GM12872 (cell line): ENCODE measurements at regions not wholly inside any gene's neighbourhood (a gene's known extent, or its start where the extent isn't known, plus 50 kb on each side); places are given as distances from the start of the nearest gene placed in this dataset.

Experiments used
- TF ChIP-seq, protein P1 (sequence below): IDR thresholded peaks from 3 replicates; pipeline ENCODE4 v1.5.1; 2011; ENCODE audit warnings: low read depth, mild to moderate bottlenecking, low read length, moderate library complexity; ENCODE audit not compliant: insufficient read depth

DNA sequence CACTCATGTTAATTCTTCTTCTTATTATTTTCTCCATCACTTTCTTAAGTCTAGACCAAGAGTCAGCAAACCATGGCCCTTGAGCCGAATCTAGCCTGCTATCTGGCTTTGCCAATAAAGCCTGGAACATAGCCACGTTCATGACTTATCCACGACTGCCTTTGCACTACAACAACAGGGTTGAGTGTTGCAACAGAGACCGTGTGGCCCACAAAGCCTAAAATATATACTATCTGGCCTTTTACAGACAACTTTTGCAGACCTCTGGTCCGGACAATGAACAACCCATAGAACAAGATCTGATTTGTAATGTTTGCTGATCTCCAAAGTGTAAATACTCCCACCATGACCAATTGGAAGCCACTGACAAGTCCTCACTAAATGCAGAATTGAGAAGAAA, 140.5 kb upstream of the CDYL start:
- TF ChIP-seq, protein P1, sequence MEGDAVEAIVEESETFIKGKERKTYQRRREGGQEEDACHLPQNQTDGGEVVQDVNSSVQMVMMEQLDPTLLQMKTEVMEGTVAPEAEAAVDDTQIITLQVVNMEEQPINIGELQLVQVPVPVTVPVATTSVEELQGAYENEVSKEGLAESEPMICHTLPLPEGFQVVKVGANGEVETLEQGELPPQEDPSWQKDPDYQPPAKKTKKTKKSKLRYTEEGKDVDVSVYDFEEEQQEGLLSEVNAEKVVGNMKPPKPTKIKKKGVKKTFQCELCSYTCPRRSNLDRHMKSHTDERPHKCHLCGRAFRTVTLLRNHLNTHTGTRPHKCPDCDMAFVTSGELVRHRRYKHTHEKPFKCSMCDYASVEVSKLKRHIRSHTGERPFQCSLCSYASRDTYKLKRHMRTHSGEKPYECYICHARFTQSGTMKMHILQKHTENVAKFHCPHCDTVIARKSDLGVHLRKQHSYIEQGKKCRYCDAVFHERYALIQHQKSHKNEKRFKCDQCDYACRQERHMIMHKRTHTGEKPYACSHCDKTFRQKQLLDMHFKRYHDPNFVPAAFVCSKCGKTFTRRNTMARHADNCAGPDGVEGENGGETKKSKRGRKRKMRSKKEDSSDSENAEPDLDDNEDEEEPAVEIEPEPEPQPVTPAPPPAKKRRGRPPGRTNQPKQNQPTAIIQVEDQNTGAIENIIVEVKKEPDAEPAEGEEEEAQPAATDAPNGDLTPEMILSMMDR = no peak

DNA sequence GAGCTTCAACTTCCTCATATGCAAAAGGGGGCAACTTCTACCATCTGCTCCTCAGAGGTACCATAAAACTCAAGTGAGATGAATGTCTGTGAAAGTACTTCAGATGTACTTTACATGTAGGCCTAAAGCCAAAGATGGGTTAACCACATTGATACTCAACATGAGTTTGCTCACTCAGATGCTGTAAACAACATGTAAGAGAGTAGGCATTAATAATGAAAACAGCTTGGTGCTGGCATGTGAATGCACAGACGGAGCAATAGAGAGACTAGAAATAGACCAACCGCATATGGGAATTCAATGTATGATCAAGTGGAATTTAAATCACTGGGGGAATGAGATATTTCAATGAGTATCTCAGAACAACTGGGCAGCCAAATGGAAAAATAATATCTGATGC, 143.8 kb upstream of the CDYL start:
- TF ChIP-seq, protein P1 = no peak

DNA sequence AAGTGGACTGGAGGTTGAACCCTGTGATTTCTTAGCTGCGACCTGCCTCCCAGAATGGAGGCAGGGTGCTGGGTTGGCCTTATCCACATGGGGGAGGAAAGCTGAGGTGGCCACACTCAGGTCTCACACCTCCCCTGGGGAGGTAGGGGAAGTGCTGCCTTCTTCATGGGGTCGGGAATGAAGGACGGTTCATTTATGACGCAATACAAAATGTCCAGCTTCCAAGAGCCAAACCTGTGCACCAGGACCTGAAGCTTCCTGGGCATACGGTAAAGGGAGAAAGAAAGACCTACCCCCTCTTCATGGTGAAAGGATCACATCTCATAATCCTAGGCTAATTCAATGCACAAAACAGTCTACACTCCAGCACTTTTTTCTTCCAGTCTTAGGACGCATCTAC, 150.6 kb upstream of the CDYL start:
- TF ChIP-seq, protein P1 = no peak

DNA sequence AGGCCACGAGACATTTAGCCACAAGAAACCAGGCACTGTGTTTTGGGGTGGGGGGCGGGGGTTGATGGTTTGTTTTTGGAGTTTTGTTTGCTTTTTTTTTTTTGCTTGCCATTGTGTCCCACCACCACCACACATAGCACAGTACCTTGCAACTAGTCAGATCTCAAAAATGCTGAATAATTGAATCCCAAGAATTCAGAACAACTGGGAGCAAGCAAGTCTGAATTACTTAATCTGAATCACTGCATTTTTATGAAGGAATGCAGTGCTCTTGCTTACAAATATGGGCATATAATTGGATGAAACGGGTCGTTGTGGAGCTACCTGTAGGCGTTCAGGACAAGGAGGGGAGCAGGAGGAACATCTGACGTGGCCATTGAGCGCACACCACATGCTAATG, 151.5 kb upstream of the CDYL start:
- TF ChIP-seq, protein P1 = no peak

DNA sequence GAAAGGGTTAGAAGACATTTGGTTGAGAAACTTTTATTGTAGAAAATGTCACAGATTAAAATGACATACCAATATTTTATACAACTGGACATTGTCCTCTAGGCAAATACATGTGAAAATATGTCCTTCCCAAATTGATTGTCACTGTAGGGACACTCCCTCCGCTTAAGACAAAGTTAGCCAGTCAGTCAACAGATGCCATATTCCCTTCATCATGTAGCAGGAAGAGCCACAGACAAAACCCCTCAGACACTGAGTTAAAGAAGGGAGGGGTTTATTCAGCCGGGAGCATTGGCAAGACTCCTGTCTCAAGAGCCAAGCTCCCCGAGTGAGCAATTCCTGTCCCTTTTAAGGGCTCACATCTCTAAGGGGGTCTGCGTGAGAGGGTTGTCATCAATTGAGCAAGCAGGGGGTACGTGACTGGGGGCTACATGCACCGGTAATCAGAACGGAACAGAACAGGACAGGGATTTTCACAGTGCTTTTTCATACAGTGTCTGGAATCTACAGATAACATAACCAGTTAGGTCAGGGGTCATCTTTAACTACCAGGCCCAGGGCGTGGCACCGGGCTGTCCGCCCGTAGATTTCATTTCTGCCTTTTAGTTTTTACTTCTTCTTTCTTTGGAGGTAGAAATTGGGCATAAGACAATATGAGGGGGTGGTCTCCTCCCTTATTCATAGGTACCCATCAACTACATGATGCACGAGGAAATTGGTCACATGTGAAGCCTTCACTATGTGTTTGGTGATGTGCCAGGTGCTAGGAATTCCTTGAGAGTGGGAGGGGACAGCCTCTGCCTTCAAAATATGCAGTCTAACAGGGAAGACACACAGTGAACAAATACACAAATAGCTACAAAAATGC, 155.7 kb upstream of the CDYL start:
- TF ChIP-seq, protein P1 = no peak

DNA sequence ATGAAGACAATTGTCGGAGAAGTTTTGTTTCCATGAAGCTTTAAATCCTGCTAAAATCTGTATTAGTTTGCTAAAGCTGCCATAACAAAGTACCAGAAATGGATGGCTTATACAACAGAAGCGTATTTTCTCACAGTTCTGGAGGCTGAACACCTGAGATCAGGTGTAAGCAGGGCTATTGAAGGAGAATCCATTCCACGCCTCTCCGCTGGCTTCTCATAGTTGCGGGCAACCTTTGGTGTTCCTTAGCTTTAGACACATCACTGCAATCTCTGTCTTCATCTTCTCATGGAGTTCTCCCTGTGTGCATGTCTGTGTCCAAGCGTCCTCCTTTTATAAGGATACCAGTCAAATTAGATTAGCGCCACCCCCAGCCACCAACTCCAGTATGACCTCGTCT, 159.9 kb upstream of the CDYL start:
- TF ChIP-seq, protein P1 = no peak

DNA sequence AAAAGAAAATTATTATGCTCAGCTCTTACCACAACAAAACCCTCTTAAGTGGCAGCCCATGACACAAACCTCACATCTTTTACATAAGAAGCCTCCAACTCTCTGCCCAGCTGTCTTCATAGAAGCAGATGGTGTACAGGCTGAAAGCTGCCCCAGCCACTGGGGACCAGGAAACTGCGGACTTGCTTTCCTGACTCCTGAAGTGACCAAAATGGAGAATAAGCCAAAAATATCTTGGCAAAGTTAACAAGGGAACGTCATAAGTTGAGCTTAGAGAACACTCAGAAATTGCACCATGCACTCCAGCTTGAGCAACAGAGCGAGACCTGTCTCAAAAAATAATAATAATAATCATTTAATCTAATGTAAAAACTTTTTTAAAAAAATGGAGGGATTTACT, 160.3 kb upstream of the CDYL start:
- TF ChIP-seq, protein P1 = no peak
